ENCODE measurements at regions not wholly inside any gene's neighbourhood (a gene's known extent, or its start where the extent isn't known, plus 50 kb on each side); places are given as distances from the start of the nearest gene placed in this dataset.
"Not testable (repeated sequence)": the region's sequence is repeated elsewhere in the genome, so short reads cannot be mapped to it uniquely, and the experiment has no call there.

GRCh38 chr4:151549378-151549777 is 140.4 kb downstream of the FHIP1A start:
- not testable (repeated sequence) for TF ChIP-seq POLR2A, CTCF (IDR thresholded peaks at IDR 0.05)

Measured in lower leg skin (tissue), 3 donors.